ENCODE measurements at regions not wholly inside any gene's neighbourhood (a gene's known extent, or its start where the extent isn't known, plus 50 kb on each side); places are given as distances from the start of the nearest gene placed in this dataset.

DNA sequence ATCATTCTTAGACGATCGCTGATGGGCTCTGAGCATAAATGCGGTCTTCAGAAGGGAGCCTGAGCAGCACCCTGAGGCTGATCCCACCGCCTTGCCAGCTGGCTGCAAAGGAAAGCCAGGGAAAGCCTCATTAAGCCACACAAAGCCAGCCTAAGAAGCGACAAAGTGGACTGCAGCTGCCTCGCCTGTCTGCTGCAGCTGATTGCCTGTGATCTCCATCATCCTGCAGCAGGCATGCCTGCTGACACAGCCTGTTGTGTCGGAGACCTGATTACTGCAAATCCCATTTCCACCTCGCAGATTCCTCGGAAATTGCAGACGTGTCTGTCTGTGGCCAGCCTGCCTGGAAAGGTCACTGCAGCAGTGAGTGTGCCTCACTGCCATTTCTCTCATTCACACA is 1087.0 kb upstream of the AUTS2 start:
- TF ChIP-seq, protein P1, sequence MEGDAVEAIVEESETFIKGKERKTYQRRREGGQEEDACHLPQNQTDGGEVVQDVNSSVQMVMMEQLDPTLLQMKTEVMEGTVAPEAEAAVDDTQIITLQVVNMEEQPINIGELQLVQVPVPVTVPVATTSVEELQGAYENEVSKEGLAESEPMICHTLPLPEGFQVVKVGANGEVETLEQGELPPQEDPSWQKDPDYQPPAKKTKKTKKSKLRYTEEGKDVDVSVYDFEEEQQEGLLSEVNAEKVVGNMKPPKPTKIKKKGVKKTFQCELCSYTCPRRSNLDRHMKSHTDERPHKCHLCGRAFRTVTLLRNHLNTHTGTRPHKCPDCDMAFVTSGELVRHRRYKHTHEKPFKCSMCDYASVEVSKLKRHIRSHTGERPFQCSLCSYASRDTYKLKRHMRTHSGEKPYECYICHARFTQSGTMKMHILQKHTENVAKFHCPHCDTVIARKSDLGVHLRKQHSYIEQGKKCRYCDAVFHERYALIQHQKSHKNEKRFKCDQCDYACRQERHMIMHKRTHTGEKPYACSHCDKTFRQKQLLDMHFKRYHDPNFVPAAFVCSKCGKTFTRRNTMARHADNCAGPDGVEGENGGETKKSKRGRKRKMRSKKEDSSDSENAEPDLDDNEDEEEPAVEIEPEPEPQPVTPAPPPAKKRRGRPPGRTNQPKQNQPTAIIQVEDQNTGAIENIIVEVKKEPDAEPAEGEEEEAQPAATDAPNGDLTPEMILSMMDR (IDR thresholded peaks at IDR 0.05): no peak
- TF ChIP-seq POLR2A (IDR thresholded peaks at IDR 0.05; ENCODE audit: low read depth) (no peak), POLR2AphosphoS5 (IDR thresholded peaks at IDR 0.05) (no peak), EP300 (IDR thresholded peaks at IDR 0.05) (no peak)

Measured in esophagus muscularis mucosa (tissue), 4 donors.